GM12878 (cell line): ENCODE measurements at regions not wholly inside any gene's neighbourhood (a gene's known extent, or its start where the extent isn't known, plus 50 kb on each side); places are given as distances from the start of the nearest gene placed in this dataset.

Experiments
- ATAC-seq: fragments of 200-7000 bp; cut with Tn5 transposase; 3 replicates; pipeline ENCODE4 v1.9.1; 2020; ENCODE audit warnings: mild to moderate bottlenecking, moderate library complexity
- BruUV-seq: library from RNA; stranded (reverse); fragments of 400-500 nt; replicated peaks from 2 replicates; lab custom pipeline; 2021; lab: Mats Ljungman, UMichigan
- CTCF ChIA-PET: fragments of 300-600 bp; sonication (Branson Sonifier 250); formaldehyde crosslinking; extraction: SDS; loops from one replicate; lab custom pipeline; 2021; ENCODE audit warnings: inconsistent platforms; lab: Yijun Ruan, JAX
- POLR2A ChIA-PET: fragments of 350-600 bp; formaldehyde crosslinking; extraction: SDS; loops from one replicate; lab custom pipeline; 2021; ENCODE audit warnings: inconsistent platforms; lab: Charles Lee
- RAD21 ChIA-PET: fragments of 300-600 bp; sonication (Branson Sonifier 250); formaldehyde crosslinking; loops from one replicate; lab custom pipeline; 2023; ENCODE audit warnings: antibody characterized with exemption; ENCODE audit not compliant: unreplicated experiment; lab: Charles Lee
- SMC1A ChIA-PET: fragments of 300-600 bp; sonication (Branson Sonifier 250); formaldehyde crosslinking; loops from one replicate; lab custom pipeline; 2023; ENCODE audit not compliant: unreplicated experiment, uncharacterized antibody; lab: Charles Lee
- DNase-seq: peaks from one replicate; pipeline ENCODE4 v3.0.0-alpha.2; 2011; ENCODE audit warnings: low read depth, low spot score
- FAIRE-seq: peaks from 3 replicates; lab custom pipeline; 2011; peaks lifted over from hg19 to GRCh38; lab: Jason Lieb, UNC
- H2AFZ ChIP-seq: 2 replicates; pipeline ENCODE4 v1.6.0; 2011; ENCODE audit warnings: low read depth, low read length, control low read depth; ENCODE audit not compliant: control insufficient read depth
- H3K27ac ChIP-seq: 2 replicates; pipeline ENCODE4 v1.5.1; 2011; ENCODE audit warnings: control low read depth; ENCODE audit not compliant: control insufficient read depth, insufficient read depth
- H3K27me3 ChIP-seq, 2 experiments: replicated peaks in 1 of 2; 2 replicates each; pipeline versions ENCODE4 v1.6.0 to v1.6.1; 2011; ENCODE audit warnings: low read length in 1 of 2; ENCODE audit not compliant: control insufficient read depth in 2 of 2, insufficient read depth in 2 of 2
- H3K36me3 ChIP-seq, 2 experiments: 2 replicates each; pipeline ENCODE4 v1.5.1; 2011; ENCODE audit warnings: low read length in 1 of 2; ENCODE audit not compliant: control insufficient read depth in 2 of 2, insufficient read depth in 2 of 2
- H3K4me1 ChIP-seq: 2 replicates; pipeline ENCODE4 v1.6.1; 2011; ENCODE audit warnings: mild to moderate bottlenecking, low read length, moderate library complexity, mixed read lengths; ENCODE audit not compliant: control insufficient read depth, insufficient read depth
- H3K4me2 ChIP-seq: 2 replicates; pipeline ENCODE4 v1.6.0; 2011; ENCODE audit warnings: control low read depth; ENCODE audit not compliant: control insufficient read depth, insufficient read depth
- H3K4me3 ChIP-seq: fragments of 200-600 bp; sonication (generic); 2 replicates; pipeline ENCODE4 v1.5.1; 2016
- H3K79me2 ChIP-seq: 2 replicates; pipeline ENCODE4 v1.6.0; 2011; ENCODE audit warnings: low read length; ENCODE audit not compliant: control insufficient read depth, insufficient read depth
- H3K9ac ChIP-seq: 2 replicates; pipeline ENCODE4 v1.8.0; 2011; ENCODE audit warnings: low read length, control low read depth, mixed read lengths; ENCODE audit not compliant: control insufficient read depth, insufficient read depth
- H3K9me3 ChIP-seq: replicated peaks from 3 replicates; pipeline ENCODE4 v1.5.1; 2011; ENCODE audit warnings: mild to moderate bottlenecking, low read length; ENCODE audit not compliant: control insufficient read depth, insufficient read depth
- H4K20me1 ChIP-seq: 2 replicates; pipeline ENCODE4 v1.6.0; 2011; ENCODE audit not compliant: control insufficient read depth, insufficient read depth
- CREM ChIP-seq: IDR thresholded peaks from 2 replicates; pipeline ENCODE4 v1.6.1; 2014; ENCODE audit warnings: antibody characterized with exemption, low read depth
- EGR1 ChIP-seq, 2 experiments: IDR thresholded peaks; 1 replicate in 1 of 2; 2 replicates in 1 of 2; pipeline ENCODE4 v1.6.1; 2011 to 2012; ENCODE audit warnings: low read depth in 2 of 2, low read length in 2 of 2, borderline replicate concordance in 1 of 2, mild to moderate bottlenecking in 1 of 2, moderate library complexity in 1 of 2
- ETV6 ChIP-seq, 2 experiments: fragments of 450-650 bp in 1 of 2; IDR thresholded peaks in 1 of 2; conservative IDR thresholded peaks in 1 of 2; 2 replicates each; pipeline ENCODE4 v1.6.1; 2014; ENCODE audit warnings: antibody characterized with exemption in 1 of 2, borderline replicate concordance in 1 of 2, low read depth in 1 of 2, mild to moderate bottlenecking in 1 of 2, moderate library complexity in 1 of 2
- GABPA ChIP-seq: IDR thresholded peaks from 2 replicates; pipeline ENCODE4 v1.6.1; 2014; ENCODE audit warnings: antibody characterized with exemption, low read depth, mild to moderate bottlenecking, inconsistent platforms
- IRF3 ChIP-seq: fragments of 450-650 bp; IDR thresholded peaks from 2 replicates; pipeline ENCODE4 v1.6.1; 2014; ENCODE audit warnings: mild to moderate bottlenecking
- KAT2A ChIP-seq: conservative IDR thresholded peaks from 2 replicates; pipeline ENCODE4 v1.6.1; 2011; ENCODE audit warnings: low read depth, low read length; ENCODE audit not compliant: control insufficient read depth
- NR2C1 ChIP-seq: fragments of 450-650 bp; IDR thresholded peaks from 2 replicates; pipeline ENCODE4 v1.6.1; 2017; ENCODE audit warnings: antibody characterized with exemption, mild to moderate bottlenecking, moderate library complexity
- SMAD1 ChIP-seq: fragments of 450-650 bp; IDR thresholded peaks from 2 replicates; pipeline ENCODE4 v1.6.1; 2018; ENCODE audit warnings: mild to moderate bottlenecking, low read depth; ENCODE audit not compliant: partially characterized antibody
- SP1 ChIP-seq: IDR thresholded peaks from one replicate; pipeline ENCODE4 v1.6.1; 2011; ENCODE audit warnings: low read depth, low read length
- YY1 ChIP-seq: IDR thresholded peaks from 2 replicates; pipeline ENCODE4 v1.6.1; 2011; ENCODE audit warnings: low read depth, mild to moderate bottlenecking, low read length
- ZNF592 ChIP-seq: fragments of 450-650 bp; IDR thresholded peaks from 2 replicates; pipeline ENCODE4 v1.6.1; 2017; ENCODE audit warnings: mild to moderate bottlenecking, moderate library complexity
- ZSCAN29 ChIP-seq: fragments of 450-650 bp; IDR thresholded peaks from 2 replicates; pipeline ENCODE4 v1.6.1; 2017; ENCODE audit warnings: mild to moderate bottlenecking, moderate library complexity
- WGBS: methylation state at CpG from one replicate; pipeline ENCODE4 v1.1.6; 2016; ENCODE audit warnings: low lambda C conversion rate; ENCODE audit not compliant: insufficient replicate concordance, insufficient coverage; ENCODE audit errors: missing lambda C conversion rate; 5-methylcytosine and 5-hydroxymethylcytosine counted together
- in situ Hi-C: fragments of 300-500 bp; cut with MboI; formaldehyde crosslinking; loops from 9 replicates; pipeline ENCODE4 v1.14.3; 2018; ENCODE audit warnings: mixed read lengths
- intact Hi-C: fragments of 100-400 bp; cut with micrococcal nuclease; formaldehyde crosslinking; loops from one replicate; pipeline ENCODE4 v1.14.2; 2022; ENCODE audit not compliant: unreplicated experiment

- FAIRE-seq: no peak
- no peak overlapping the region for H3K27ac ChIP-seq
- TF ChIP-seq YY1: no peak
- no peak for TF ChIP-seq ZSCAN29
- no peak for TF ChIP-seq KAT2A
- TF ChIP-seq NR2C1: no peak
- no peak for TF ChIP-seq SP1
- no peak for TF ChIP-seq GABPA
- TF ChIP-seq EGR1 (IDR thresholded peaks at IDR 0.05; ENCODE audit: borderline replicate concordance in 1 of 2, low read depth in 2 of 2, low read length in 2 of 2): no peak
- TF ChIP-seq SMAD1: no peak
- no peak for TF ChIP-seq ETV6 (conservative IDR thresholded peaks at IDR 0.05 in 1 of 2, IDR thresholded peaks at IDR 0.05 in 1 of 2; ENCODE audit: borderline replicate concordance in 1 of 2, low read depth in 1 of 2)
- TF ChIP-seq IRF3: no peak
- TF ChIP-seq ZNF592: no peak
- no peak for TF ChIP-seq CREM
- TF ChIP-seq, all 136 proteins: peak for 0
- CTCF ChIA-PET: interaction anchor here (0.8 to 2.0 kb wide), 2 partner anchors 10 to 14 kb away, joined by 3 to 5 read pairs; no protein-coding TSS in a partner anchor
- Histone ChIP-seq H3K4me1 (no peaks in the 10 kb centered on the region), H2AFZ (no peak overlapping the region), H3K9me3 (no peaks in the 10 kb centered on the region), H3K9ac (no peak overlapping the region), H3K79me2 (no peaks in the 10 kb centered on the region), H3K27me3 (no peaks in the 10 kb centered on the region), H3K4me2 (no peak overlapping the region), H3K4me3 (no peak overlapping the region), H4K20me1 (no peaks in the 10 kb centered on the region), H3K36me3 (no peaks in the 10 kb centered on the region)
- POLR2A ChIA-PET: no interaction called here
- ATAC-seq: no peak
- no peak for DNase-seq
- intact Hi-C loops (no loop called here), in situ Hi-C loops (no loop called here)
- WGBS: 12% methylated on average over 4 of the region's 4 CpGs
- RAD21 ChIA-PET: no interaction called here
- no TSS peak for BruUV-seq
- SMC1A ChIA-PET: interaction anchor here (1.1 kb wide), 1 partner anchor 9 kb away, joined by 3 read pairs; no protein-coding TSS in a partner anchor
Measured at GRCh38 chr2:151033271-151034248, 228.1 kb downstream of the RBM43 start.
